ENCODE measurements at regions not wholly inside any gene's neighbourhood (a gene's known extent, or its start where the extent isn't known, plus 50 kb on each side); places are given as distances from the start of the nearest gene placed in this dataset.

DNA sequence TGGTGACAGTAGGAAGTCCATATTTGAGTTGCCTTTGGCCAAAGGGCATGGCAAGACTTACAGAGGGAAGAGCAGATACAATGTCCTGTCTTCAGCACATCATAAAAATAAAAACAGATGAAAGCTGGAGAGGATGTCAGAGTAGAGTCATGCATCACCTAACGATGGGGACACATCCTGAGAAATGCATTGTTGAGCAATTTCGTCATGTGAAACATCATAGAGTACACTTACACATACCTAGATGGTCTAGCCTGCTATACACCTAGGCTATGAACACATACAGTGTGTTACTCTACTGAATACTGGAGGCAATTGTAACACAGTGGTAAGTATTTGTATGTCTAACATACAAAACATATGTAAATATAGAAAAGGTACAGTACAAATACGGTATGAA, 75.6 kb downstream of the VEGFA start:
- no peak for TF ChIP-seq ZNF8 (CRISPR knock-in tag; IDR thresholded peaks at IDR 0.05)
- TF ChIP-seq OSR1 (CRISPR knock-in tag; IDR thresholded peaks at IDR 0.05): no peak
- TF ChIP-seq, protein P1, sequence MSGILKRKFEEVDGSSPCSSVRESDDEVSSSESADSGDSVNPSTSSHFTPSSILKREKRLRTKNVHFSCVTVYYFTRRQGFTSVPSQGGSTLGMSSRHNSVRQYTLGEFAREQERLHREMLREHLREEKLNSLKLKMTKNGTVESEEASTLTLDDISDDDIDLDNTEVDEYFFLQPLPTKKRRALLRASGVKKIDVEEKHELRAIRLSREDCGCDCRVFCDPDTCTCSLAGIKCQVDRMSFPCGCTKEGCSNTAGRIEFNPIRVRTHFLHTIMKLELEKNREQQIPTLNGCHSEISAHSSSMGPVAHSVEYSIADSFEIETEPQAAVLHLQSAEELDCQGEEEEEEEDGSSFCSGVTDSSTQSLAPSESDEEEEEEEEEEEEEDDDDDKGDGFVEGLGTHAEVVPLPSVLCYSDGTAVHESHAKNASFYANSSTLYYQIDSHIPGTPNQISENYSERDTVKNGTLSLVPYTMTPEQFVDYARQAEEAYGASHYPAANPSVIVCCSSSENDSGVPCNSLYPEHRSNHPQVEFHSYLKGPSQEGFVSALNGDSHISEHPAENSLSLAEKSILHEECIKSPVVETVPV (CRISPR knock-in tag; IDR thresholded peaks at IDR 0.05): no peak
- no peak for TF ChIP-seq TCF4 (CRISPR knock-in tag; IDR thresholded peaks at IDR 0.05; ENCODE audit: borderline replicate concordance)
- TF ChIP-seq RARB (CRISPR knock-in tag; IDR thresholded peaks at IDR 0.05): no peak
- TF ChIP-seq ZNF70 (CRISPR knock-in tag; IDR thresholded peaks at IDR 0.05): no peak
- TF ChIP-seq GLIS3 (CRISPR knock-in tag; IDR thresholded peaks at IDR 0.05): no peak
- TF ChIP-seq ESRRG (CRISPR knock-in tag; IDR thresholded peaks at IDR 0.05): no peak
- ATAC-seq: no peak

DNA sequence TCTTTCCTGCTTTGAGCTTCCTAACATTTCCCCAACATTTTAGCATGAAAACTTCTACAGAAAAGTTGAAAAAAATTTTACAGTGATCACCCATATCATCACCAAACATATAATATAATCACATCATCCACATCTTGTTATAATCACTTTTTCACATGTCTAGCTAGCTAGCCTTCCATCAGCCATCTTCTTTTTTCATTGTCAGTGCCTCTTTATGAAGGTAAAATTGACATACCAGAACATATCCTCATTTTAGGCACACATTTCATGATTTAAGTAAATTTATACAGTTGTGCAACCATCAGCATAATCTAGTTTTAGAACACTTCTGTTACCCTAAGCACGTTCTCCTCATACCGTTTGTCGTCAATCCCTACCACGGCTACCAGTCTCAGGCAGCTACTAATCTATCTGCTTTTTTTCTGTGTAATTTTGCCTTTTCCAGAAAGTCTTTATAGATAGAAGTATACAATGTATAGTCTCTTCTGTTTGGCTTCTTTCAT, 73.7 kb downstream of the VEGFA start:
- no peak for ATAC-seq
- TF ChIP-seq GLIS3 (CRISPR knock-in tag; IDR thresholded peaks at IDR 0.05) (no peak), ZFP30 (CRISPR knock-in tag; IDR thresholded peaks at IDR 0.05) (no peak), ZNF8 (CRISPR knock-in tag; IDR thresholded peaks at IDR 0.05) (no peak), ZC3H10 (CRISPR knock-in tag; IDR thresholded peaks at IDR 0.05) (no peak), TCF4 (CRISPR knock-in tag; IDR thresholded peaks at IDR 0.05; ENCODE audit: borderline replicate concordance) (no peak), SNAI2 (CRISPR knock-in tag; IDR thresholded peaks at IDR 0.05) (no peak), OSR1 (CRISPR knock-in tag; IDR thresholded peaks at IDR 0.05) (no peak), RARB (CRISPR knock-in tag; IDR thresholded peaks at IDR 0.05) (no peak), ZNF565 (CRISPR knock-in tag; conservative IDR thresholded peaks at IDR 0.05; ENCODE audit: low read depth) (no peak)
- TF ChIP-seq, protein P2, sequence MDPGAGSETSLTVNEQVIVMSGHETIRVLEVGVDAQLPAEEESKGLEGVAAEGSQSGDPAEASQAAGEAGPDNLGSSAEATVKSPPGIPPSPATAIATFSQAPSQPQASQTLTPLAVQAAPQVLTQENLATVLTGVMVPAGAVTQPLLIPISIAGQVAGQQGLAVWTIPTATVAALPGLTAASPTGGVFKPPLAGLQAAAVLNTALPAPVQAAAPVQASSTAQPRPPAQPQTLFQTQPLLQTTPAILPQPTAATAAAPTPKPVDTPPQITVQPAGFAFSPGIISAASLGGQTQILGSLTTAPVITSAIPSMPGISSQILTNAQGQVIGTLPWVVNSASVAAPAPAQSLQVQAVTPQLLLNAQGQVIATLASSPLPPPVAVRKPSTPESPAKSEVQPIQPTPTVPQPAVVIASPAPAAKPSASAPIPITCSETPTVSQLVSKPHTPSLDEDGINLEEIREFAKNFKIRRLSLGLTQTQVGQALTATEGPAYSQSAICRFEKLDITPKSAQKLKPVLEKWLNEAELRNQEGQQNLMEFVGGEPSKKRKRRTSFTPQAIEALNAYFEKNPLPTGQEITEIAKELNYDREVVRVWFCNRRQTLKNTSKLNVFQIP (CRISPR knock-in tag; IDR thresholded peaks at IDR 0.05; ENCODE audit: borderline replicate concordance, low read depth): no peak

DNA sequence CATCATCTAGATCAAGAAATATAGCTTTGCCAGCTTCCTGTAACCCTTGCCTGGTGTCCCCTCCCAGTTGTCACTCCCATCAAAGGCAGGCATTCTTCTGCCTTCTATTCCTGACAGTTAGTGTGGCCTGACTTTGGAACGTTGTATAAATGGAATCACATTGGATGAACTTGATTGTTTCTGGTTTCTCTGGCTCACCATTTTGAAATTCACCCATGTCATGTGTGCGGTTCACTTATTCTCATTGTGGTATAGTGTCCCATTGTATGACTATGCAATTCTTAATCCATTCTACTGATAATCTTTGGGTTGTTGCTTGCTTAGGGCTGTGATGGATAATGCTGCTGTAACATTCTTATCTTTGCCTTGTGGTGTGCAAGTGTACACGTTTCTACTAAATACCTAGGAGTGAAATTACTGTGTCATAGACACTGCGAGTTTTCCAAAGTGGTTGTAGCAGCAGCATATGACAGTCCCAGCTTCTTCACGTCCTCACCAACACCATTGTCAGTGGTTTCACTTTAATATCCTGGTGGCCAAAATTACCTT, 73.2 kb downstream of the VEGFA start:
- TF ChIP-seq SNAI2 (CRISPR knock-in tag; IDR thresholded peaks at IDR 0.05) (no peak), CSDC2 (CRISPR knock-in tag; IDR thresholded peaks at IDR 0.05) (no peak), ZFP30 (CRISPR knock-in tag; IDR thresholded peaks at IDR 0.05) (no peak)
- TF ChIP-seq, protein P2 (CRISPR knock-in tag; IDR thresholded peaks at IDR 0.05; ENCODE audit: borderline replicate concordance, low read depth): no peak
- no peak for ATAC-seq

DNA sequence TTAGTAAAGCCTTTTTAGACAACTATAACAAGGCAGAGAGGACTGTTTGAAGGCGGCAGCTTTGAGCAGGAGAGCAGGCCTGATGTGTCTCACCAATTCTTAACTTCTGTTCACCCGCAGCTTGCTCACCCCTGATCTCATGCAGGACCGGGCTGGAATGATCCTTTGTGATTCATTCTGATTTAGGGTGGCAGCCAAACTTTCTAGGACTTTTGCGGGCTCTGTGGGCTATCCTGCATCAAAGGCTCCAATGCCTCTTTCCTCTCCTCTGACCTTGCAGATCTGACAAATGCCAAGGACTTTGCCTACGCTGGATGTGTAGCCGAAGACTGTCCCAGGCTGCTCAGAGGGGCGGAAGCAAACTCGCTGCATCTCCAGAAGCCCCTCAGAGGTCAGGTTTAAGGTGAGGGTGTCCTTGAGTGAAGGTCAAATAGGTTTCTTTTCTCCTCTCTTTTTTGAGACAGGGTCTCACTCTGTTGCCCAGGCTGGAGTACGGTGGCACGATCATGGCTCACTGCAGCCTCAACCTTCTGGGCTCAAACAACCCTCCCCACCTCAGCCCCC, 72.3 kb downstream of the VEGFA start:
- no peak for ATAC-seq
- TF ChIP-seq OSR1 (CRISPR knock-in tag; IDR thresholded peaks at IDR 0.05) (no peak), GLIS3 (CRISPR knock-in tag; IDR thresholded peaks at IDR 0.05) (no peak), SNAI2 (CRISPR knock-in tag; IDR thresholded peaks at IDR 0.05) (no peak), ESRRG (CRISPR knock-in tag; IDR thresholded peaks at IDR 0.05) (no peak), ARNTL (CRISPR knock-in tag; IDR thresholded peaks at IDR 0.05; ENCODE audit: borderline replicate concordance, low read depth) (no peak), PPARA (CRISPR knock-in tag; IDR thresholded peaks at IDR 0.05; ENCODE audit: borderline replicate concordance) (no peak), CSDC2 (CRISPR knock-in tag; IDR thresholded peaks at IDR 0.05) (no peak), ZNF70 (CRISPR knock-in tag; IDR thresholded peaks at IDR 0.05) (no peak), RARB (CRISPR knock-in tag; IDR thresholded peaks at IDR 0.05) (no peak)
- TF ChIP-seq, protein P3, sequence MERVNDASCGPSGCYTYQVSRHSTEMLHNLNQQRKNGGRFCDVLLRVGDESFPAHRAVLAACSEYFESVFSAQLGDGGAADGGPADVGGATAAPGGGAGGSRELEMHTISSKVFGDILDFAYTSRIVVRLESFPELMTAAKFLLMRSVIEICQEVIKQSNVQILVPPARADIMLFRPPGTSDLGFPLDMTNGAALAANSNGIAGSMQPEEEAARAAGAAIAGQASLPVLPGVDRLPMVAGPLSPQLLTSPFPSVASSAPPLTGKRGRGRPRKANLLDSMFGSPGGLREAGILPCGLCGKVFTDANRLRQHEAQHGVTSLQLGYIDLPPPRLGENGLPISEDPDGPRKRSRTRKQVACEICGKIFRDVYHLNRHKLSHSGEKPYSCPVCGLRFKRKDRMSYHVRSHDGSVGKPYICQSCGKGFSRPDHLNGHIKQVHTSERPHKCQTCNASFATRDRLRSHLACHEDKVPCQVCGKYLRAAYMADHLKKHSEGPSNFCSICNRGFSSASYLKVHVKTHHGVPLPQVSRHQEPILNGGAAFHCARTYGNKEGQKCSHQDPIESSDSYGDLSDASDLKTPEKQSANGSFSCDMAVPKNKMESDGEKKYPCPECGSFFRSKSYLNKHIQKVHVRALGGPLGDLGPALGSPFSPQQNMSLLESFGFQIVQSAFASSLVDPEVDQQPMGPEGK (CRISPR knock-in tag; IDR thresholded peaks at IDR 0.05; ENCODE audit: borderline replicate concordance): no peak
- TF ChIP-seq, protein P4, sequence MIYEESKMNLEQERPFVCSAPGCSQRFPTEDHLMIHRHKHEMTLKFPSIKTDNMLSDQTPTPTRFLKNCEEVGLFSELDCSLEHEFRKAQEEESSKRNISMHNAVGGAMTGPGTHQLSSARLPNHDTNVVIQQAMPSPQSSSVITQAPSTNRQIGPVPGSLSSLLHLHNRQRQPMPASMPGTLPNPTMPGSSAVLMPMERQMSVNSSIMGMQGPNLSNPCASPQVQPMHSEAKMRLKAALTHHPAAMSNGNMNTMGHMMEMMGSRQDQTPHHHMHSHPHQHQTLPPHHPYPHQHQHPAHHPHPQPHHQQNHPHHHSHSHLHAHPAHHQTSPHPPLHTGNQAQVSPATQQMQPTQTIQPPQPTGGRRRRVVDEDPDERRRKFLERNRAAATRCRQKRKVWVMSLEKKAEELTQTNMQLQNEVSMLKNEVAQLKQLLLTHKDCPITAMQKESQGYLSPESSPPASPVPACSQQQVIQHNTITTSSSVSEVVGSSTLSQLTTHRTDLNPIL (CRISPR knock-in tag; IDR thresholded peaks at IDR 0.05; ENCODE audit: low read depth): no peak
